GM21360 (cell line): ENCODE measurements at regions not wholly inside any gene's neighbourhood (a gene's known extent, or its start where the extent isn't known, plus 50 kb on each side); places are given as distances from the start of the nearest gene placed in this dataset.
"Not testable (repeated sequence)": the region's sequence is repeated elsewhere in the genome, so short reads cannot be mapped to it uniquely, and the experiment has no call there.

ENCODE experiments used
- ATAC-seq: cut with Tn5 transposase; IDR thresholded peaks from one replicate; pipeline ENCODE4 v1.9.1; 2021; ENCODE audit warnings: mild to moderate bottlenecking, moderate library complexity; ENCODE audit not compliant: unreplicated experiment

GRCh38 chr11:87662287-87662686, 513.0 kb downstream of the RAB38 start:
- ATAC-seq, result no peak

GRCh38 chr11:87660926-87661660, 514.1 kb downstream of the RAB38 start:
- ATAC-seq, result no peak

- ATAC-seq, result no peak
These were observed 515.4 kb downstream of the RAB38 start for GRCh38 chr11:87659807-87660206.

- ATAC-seq, result no peak
These were observed 529.6 kb downstream of the RAB38 start for GRCh38 chr11:87645626-87646025.

GRCh38 chr11:87639753-87640364, 535.4 kb downstream of the RAB38 start:
- ATAC-seq, result no peak

GRCh38 chr11:87635001-87635400, 540.2 kb downstream of the RAB38 start:
- no peak for ATAC-seq

GRCh38 chr11:87634331-87634730, 540.9 kb downstream of the RAB38 start:
- ATAC-seq, result no peak

GRCh38 chr11:87628957-87629356, 546.3 kb downstream of the RAB38 start:
- no peak for ATAC-seq

GRCh38 chr11:87628026-87628580, 547.1 kb downstream of the RAB38 start:
- ATAC-seq, result no peak

GRCh38 chr11:87623531-87624365, 551.5 kb downstream of the RAB38 start:
- not testable (repeated sequence) for ATAC-seq

GRCh38 chr11:87616511-87616910, 558.7 kb downstream of the RAB38 start:
- ATAC-seq, result no peak

- ATAC-seq, result no peak
These were observed 566.6 kb downstream of the TMEM135 start for GRCh38 chr11:87604350-87604749.

GRCh38 chr11:87603887-87604286, 566.2 kb downstream of the TMEM135 start:
- ATAC-seq, result no peak

GRCh38 chr11:87602776-87603175, 565.0 kb downstream of the TMEM135 start:
- no peak for ATAC-seq

GRCh38 chr11:87600938-87601337, 563.2 kb downstream of the TMEM135 start:
- ATAC-seq, result no peak

- no peak for ATAC-seq
These were observed 560.0 kb downstream of the TMEM135 start for GRCh38 chr11:87597725-87598124.

- ATAC-seq, result no peak
These were observed 558.4 kb downstream of the TMEM135 start for GRCh38 chr11:87596176-87596575.

- no peak for ATAC-seq
These were observed 551.3 kb downstream of the TMEM135 start for GRCh38 chr11:87589082-87589481.

GRCh38 chr11:87585613-87586012, 547.9 kb downstream of the TMEM135 start:
- ATAC-seq, result not testable (repeated sequence)

- no peak for ATAC-seq
These were observed 546.2 kb downstream of the TMEM135 start for GRCh38 chr11:87583931-87584330.

GRCh38 chr11:87575088-87575487, 537.4 kb downstream of the TMEM135 start:
- ATAC-seq, result no peak
